NCI-H2227 (cell line): ENCODE measurements at regions not wholly inside any gene's neighbourhood (a gene's known extent, or its start where the extent isn't known, plus 50 kb on each side); places are given as distances from the start of the nearest gene placed in this dataset.
A peak's percentile ranks its signal among the peaks of the same experiment; 100 is the strongest.
"Not testable (repeated sequence)": the region's sequence is repeated elsewhere in the genome, so short reads cannot be mapped to it uniquely, and the experiment has no call there.

Source experiments
- DNase-seq: peaks from one replicate; lab custom pipeline; 2025; ENCODE audit not compliant: unreplicated experiment; lab: John Stamatoyannopoulos, UW

- DNase-seq: no peak
Observed at GRCh38 chr13:86051134-86052103, 252.2 kb upstream of the SLITRK6 start.

- DNase-seq: no peak
Observed at GRCh38 chr13:86038490-86038889, 239.3 kb upstream of the SLITRK6 start.

GRCh38 chr13:86020351-86021002, 221.3 kb upstream of the SLITRK6 start:
- peak; percentile 82 for DNase-seq

GRCh38 chr13:86006317-86006716, 207.1 kb upstream of the SLITRK6 start:
- DNase-seq: no peak

- DNase-seq: peak; percentile 24
Observed at GRCh38 chr13:86003029-86003428, 203.8 kb upstream of the SLITRK6 start.

GRCh38 chr13:86000546-86000945, 201.3 kb upstream of the SLITRK6 start:
- DNase-seq: no peak

- DNase-seq: no peak
Observed at GRCh38 chr13:85997587-85997986, 198.4 kb upstream of the SLITRK6 start.

GRCh38 chr13:85995788-85996418, 196.7 kb upstream of the SLITRK6 start:
- peak; percentile 17 for DNase-seq

GRCh38 chr13:85993567-85993966, 194.3 kb upstream of the SLITRK6 start:
- DNase-seq: no peak

- DNase-seq: no peak
Observed at GRCh38 chr13:85990397-85990796, 191.2 kb upstream of the SLITRK6 start.

GRCh38 chr13:85985797-85986196, 186.6 kb upstream of the SLITRK6 start:
- DNase-seq: no peak

- DNase-seq: no peak
Observed at GRCh38 chr13:85982102-85982501, 182.9 kb upstream of the SLITRK6 start.

GRCh38 chr13:85980447-85980846, 181.2 kb upstream of the SLITRK6 start:
- not testable (repeated sequence) for DNase-seq

GRCh38 chr13:85976242-85976641, 177.0 kb upstream of the SLITRK6 start:
- no peak for DNase-seq

- no peak for DNase-seq
Observed at GRCh38 chr13:85974608-85975366, 175.6 kb upstream of the SLITRK6 start.

GRCh38 chr13:85970727-85971126, 171.5 kb upstream of the SLITRK6 start:
- peak; percentile 19 for DNase-seq

GRCh38 chr13:85969331-85969730, 170.1 kb upstream of the SLITRK6 start:
- no peak for DNase-seq

GRCh38 chr13:85935868-85936467, 136.7 kb upstream of the SLITRK6 start:
- no peak for DNase-seq

GRCh38 chr13:85930108-85930507, 130.9 kb upstream of the SLITRK6 start:
- no peak for DNase-seq

GRCh38 chr13:85910962-85911361, 111.7 kb upstream of the SLITRK6 start:
- DNase-seq: peak; percentile 1

- no peak for DNase-seq
Observed at GRCh38 chr13:85900521-85900920, 101.3 kb upstream of the SLITRK6 start.
